ENCODE measurements at regions not wholly inside any gene's neighbourhood (a gene's known extent, or its start where the extent isn't known, plus 50 kb on each side); places are given as distances from the start of the nearest gene placed in this dataset.

DNA sequence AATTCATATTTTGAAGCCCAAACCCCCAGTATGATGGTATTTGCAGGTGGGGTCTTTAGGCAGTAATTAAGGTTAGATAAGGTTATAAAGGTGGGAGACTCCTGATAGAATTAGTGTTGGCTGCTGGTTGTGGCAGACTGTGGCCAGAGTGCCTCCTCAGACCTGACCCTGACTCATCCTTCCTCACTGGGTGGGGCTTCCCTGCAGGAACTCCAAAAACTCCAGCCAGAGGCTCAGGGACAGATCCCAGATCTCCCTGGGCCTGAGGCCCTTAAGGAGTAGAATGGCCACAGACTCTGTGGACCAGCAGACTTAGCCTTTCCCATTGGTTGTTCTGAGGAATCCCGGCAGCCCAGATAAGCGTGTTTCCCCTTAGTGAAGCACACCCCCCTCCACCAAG lies 463.0 kb upstream of the CPEB2 start:
- TF ChIP-seq CTCF (IDR thresholded peaks at IDR 0.05): no peak
- no peaks in the 10 kb centered on the region for H3K36me3 Mint-ChIP-seq (ENCODE audit: unreplicated experiment)

DNA sequence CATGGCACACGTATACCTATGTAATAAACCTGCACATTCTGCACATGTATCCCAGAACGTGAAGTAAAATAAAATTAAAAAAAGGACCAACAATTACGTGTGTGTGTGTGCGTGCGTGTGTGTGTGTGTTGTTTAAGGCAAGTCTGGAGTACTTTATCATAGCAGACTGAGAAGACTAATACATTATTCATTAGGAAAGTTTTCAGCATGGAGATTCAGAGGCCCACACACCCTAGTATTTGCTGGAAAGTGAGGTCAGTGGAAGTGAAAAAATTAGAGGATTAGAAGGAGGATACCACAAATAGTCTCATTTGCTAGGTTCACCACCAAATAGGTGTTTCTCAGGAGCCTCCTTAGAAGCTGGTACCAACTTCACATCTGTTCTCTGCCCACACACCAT lies 457.1 kb upstream of the CPEB2 start:
- no peak overlapping the region for H3K27ac Mint-ChIP-seq (ENCODE audit: unreplicated experiment)
- TF ChIP-seq CTCF (IDR thresholded peaks at IDR 0.05): no peak
- H3K4me3 Mint-ChIP-seq (ENCODE audit: unreplicated experiment): no peak overlapping the region
- peaks cover 18% of the 10 kb centered on the region for H3K27me3 Mint-ChIP-seq (ENCODE audit: unreplicated experiment)
- no peak for DNase-seq (ENCODE audit: extremely low spot score, unreplicated experiment)
- H3K4me1 Mint-ChIP-seq (ENCODE audit: unreplicated experiment): no peaks in the 10 kb centered on the region
- H3K36me3 Mint-ChIP-seq (ENCODE audit: unreplicated experiment): no peaks in the 10 kb centered on the region
- peaks cover 20% of the 10 kb centered on the region for H3K9me3 Mint-ChIP-seq (ENCODE audit: unreplicated experiment)

More for the DNA sequence above, 463.0 kb upstream of the CPEB2 start:
- Mint-ChIP-seq H3K4me3 (ENCODE audit: unreplicated experiment) (no peak overlapping the region), H3K27me3 (ENCODE audit: unreplicated experiment) (peaks cover 8% of the 10 kb centered on the region), H3K27ac (ENCODE audit: unreplicated experiment) (no peak overlapping the region), H3K4me1 (ENCODE audit: unreplicated experiment) (no peaks in the 10 kb centered on the region), H3K9me3 (ENCODE audit: unreplicated experiment) (peaks cover 16% of the 10 kb centered on the region)
- no peak for DNase-seq (ENCODE audit: extremely low spot score, unreplicated experiment)

DNA sequence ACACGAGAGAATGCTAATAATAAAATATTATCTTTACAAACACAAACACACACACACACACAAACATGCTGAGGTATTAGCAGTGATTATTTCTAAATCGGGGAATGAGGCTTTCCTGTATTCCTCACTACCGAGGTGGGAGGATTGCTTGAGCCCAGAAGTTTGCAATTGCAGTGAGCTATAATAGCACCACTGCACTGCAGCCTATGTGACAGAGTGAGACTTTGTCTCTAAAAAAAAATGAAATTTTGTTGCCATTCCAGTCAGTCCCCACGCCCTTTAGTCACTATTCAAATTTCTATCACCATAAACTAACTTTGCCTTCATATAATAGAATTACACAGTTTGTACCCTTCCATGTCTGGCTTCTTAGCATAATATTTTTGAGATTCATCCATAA lies 456.5 kb upstream of the CPEB2 start:
- H3K4me3 Mint-ChIP-seq (ENCODE audit: unreplicated experiment): no peak overlapping the region
- H3K36me3 Mint-ChIP-seq (ENCODE audit: unreplicated experiment): no peaks in the 10 kb centered on the region
- H3K9me3 Mint-ChIP-seq (ENCODE audit: unreplicated experiment): peaks cover 20% of the 10 kb centered on the region
- DNase-seq (ENCODE audit: extremely low spot score, unreplicated experiment): no peak
- no peak for TF ChIP-seq CTCF (IDR thresholded peaks at IDR 0.05)
- no peaks in the 10 kb centered on the region for H3K4me1 Mint-ChIP-seq (ENCODE audit: unreplicated experiment)
- H3K27ac Mint-ChIP-seq (ENCODE audit: unreplicated experiment): no peak overlapping the region
- peaks cover 18% of the 10 kb centered on the region for H3K27me3 Mint-ChIP-seq (ENCODE audit: unreplicated experiment)

DNA sequence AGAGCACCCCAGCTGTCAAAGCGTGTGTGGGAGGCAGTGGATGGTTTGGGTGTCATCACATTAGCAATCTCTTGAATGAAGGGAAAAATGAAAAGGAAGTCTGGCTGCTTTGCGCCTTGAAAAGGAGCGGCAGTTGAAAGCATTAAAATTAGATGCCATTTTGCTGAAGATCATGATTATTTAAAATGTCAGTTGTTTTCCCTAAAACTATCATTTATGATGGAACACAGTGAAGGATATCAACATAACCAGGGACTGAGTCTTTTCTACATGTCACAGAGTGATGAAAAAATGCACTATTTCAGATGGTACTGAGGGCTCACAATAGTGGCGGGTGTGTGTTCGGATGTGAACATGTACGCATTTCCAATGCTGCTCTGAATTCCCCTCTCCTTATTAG lies 450.2 kb upstream of the CPEB2 start:
- Mint-ChIP-seq H3K9me3 (ENCODE audit: unreplicated experiment) (peaks cover 10% of the 10 kb centered on the region), H3K4me3 (ENCODE audit: unreplicated experiment) (no peak overlapping the region), H3K27me3 (ENCODE audit: unreplicated experiment) (peaks cover 13% of the 10 kb centered on the region), H3K36me3 (ENCODE audit: unreplicated experiment) (no peaks in the 10 kb centered on the region), H3K27ac (ENCODE audit: unreplicated experiment) (no peak overlapping the region), H3K4me1 (ENCODE audit: unreplicated experiment) (no peaks in the 10 kb centered on the region)
- TF ChIP-seq CTCF (IDR thresholded peaks at IDR 0.05): no peak
- no peak for DNase-seq (ENCODE audit: extremely low spot score, unreplicated experiment)

GRCh38 chr4:14559646-14560045 lies 442.6 kb upstream of the CPEB2 start:
- Mint-ChIP-seq H3K9me3 (ENCODE audit: unreplicated experiment) (no peaks in the 10 kb centered on the region), H3K27ac (ENCODE audit: unreplicated experiment) (no peak overlapping the region), H3K4me3 (ENCODE audit: unreplicated experiment) (no peak overlapping the region), H3K27me3 (ENCODE audit: unreplicated experiment) (peaks cover 12% of the 10 kb centered on the region), H3K36me3 (ENCODE audit: unreplicated experiment) (no peaks in the 10 kb centered on the region), H3K4me1 (ENCODE audit: unreplicated experiment) (no peaks in the 10 kb centered on the region)
- DNase-seq (ENCODE audit: extremely low spot score, unreplicated experiment): no peak
- no peak for TF ChIP-seq CTCF (IDR thresholded peaks at IDR 0.05)
